ENCODE measurements at regions not wholly inside any gene's neighbourhood (a gene's known extent, or its start where the extent isn't known, plus 50 kb on each side); places are given as distances from the start of the nearest gene placed in this dataset.
"Not testable (repeated sequence)": the region's sequence is repeated elsewhere in the genome, so short reads cannot be mapped to it uniquely, and the experiment has no call there.

GRCh38 chr12:73632661-73633060 is 905.0 kb upstream of the ATXN7L3B start:
- no peak for DNase-seq
- H3K27me3 ChIP-seq (replicated peaks; ENCODE audit: insufficient read depth, low read length), result no peaks in the 10 kb centered on the region
- no peak overlapping the region for H3K4me2 ChIP-seq (ENCODE audit: low read depth, low read length)
- H3K79me2 ChIP-seq (ENCODE audit: low read length), result no peaks in the 10 kb centered on the region
- H3F3A ChIP-seq (ENCODE audit: insufficient read depth, low read length), result no peaks in the 10 kb centered on the region
- no peaks in the 10 kb centered on the region for H3K9me3 ChIP-seq (replicated peaks; ENCODE audit: insufficient read depth, low read length)
- H3K36me3 ChIP-seq (replicated peaks; ENCODE audit: insufficient read depth, low read length), result no peaks in the 10 kb centered on the region
- H2AFZ ChIP-seq (ENCODE audit: low read length), result no peak overlapping the region
- H3K9me2 ChIP-seq (replicated peaks; ENCODE audit: insufficient read depth, low read length), result no peaks in the 10 kb centered on the region
- no peaks in the 10 kb centered on the region for H3K4me1 ChIP-seq (ENCODE audit: low read length)
- no peak overlapping the region for H3K27ac ChIP-seq (ENCODE audit: low read length)
- no peak overlapping the region for H3K4me3 ChIP-seq (ENCODE audit: low read length)
- TF ChIP-seq EZH2 (optimal IDR thresholded peaks at IDR 0.05; ENCODE audit: low read depth, low read length) (no peak), CTCF (IDR thresholded peaks at IDR 0.05; ENCODE audit: low read length) (no peak), EZH2phosphoT487 (IDR thresholded peaks at IDR 0.05; ENCODE audit: low read length) (no peak)
- no peak overlapping the region for H3K9ac ChIP-seq (ENCODE audit: low read length)
- no peaks in the 10 kb centered on the region for H4K20me1 ChIP-seq (ENCODE audit: insufficient read depth, low read length)

GRCh38 chr12:73639397-73639796 is 898.2 kb upstream of the ATXN7L3B start:
- not testable (repeated sequence) for H3F3A ChIP-seq (ENCODE audit: insufficient read depth, low read length); H3K4me3 ChIP-seq (ENCODE audit: low read length); H3K4me2 ChIP-seq (ENCODE audit: low read depth, low read length); H3K9ac ChIP-seq (ENCODE audit: low read length); H3K79me2 ChIP-seq (ENCODE audit: low read length); H3K9me2 ChIP-seq (replicated peaks; ENCODE audit: insufficient read depth, low read length); H3K27ac ChIP-seq (ENCODE audit: low read length); DNase-seq; H3K9me3 ChIP-seq (replicated peaks; ENCODE audit: insufficient read depth, low read length); H3K27me3 ChIP-seq (replicated peaks; ENCODE audit: insufficient read depth, low read length); H4K20me1 ChIP-seq (ENCODE audit: insufficient read depth, low read length); H2AFZ ChIP-seq (ENCODE audit: low read length); H3K36me3 ChIP-seq (replicated peaks; ENCODE audit: insufficient read depth, low read length); H3K4me1 ChIP-seq (ENCODE audit: low read length)

- no peak for DNase-seq
- Histone ChIP-seq H3K4me2 (ENCODE audit: low read depth, low read length) (no peak overlapping the region), H2AFZ (ENCODE audit: low read length) (no peak overlapping the region), H4K20me1 (ENCODE audit: insufficient read depth, low read length) (no peaks in the 10 kb centered on the region), H3K4me3 (ENCODE audit: low read length) (no peak overlapping the region), H3F3A (ENCODE audit: insufficient read depth, low read length) (no peaks in the 10 kb centered on the region; the same call in 1 of the 2 replicates), H3K27ac (ENCODE audit: low read length) (no peak overlapping the region), H3K4me1 (ENCODE audit: low read length) (peaks cover 8% of the 10 kb centered on the region), H3K27me3 (replicated peaks; ENCODE audit: insufficient read depth, low read length) (no peaks in the 10 kb centered on the region), H3K9ac (ENCODE audit: low read length) (no peak overlapping the region), H3K9me2 (replicated peaks; ENCODE audit: insufficient read depth, low read length) (no peaks in the 10 kb centered on the region), H3K36me3 (replicated peaks; ENCODE audit: insufficient read depth, low read length) (no peaks in the 10 kb centered on the region), H3K9me3 (replicated peaks; ENCODE audit: insufficient read depth, low read length) (no peaks in the 10 kb centered on the region), H3K79me2 (ENCODE audit: low read length) (no peaks in the 10 kb centered on the region)
- no peak for TF ChIP-seq CTCF (IDR thresholded peaks at IDR 0.05; ENCODE audit: low read length)
- no peak for TF ChIP-seq EZH2phosphoT487 (IDR thresholded peaks at IDR 0.05; ENCODE audit: low read length)
Observed at GRCh38 chr12:73656375-73656774, 881.3 kb upstream of the ATXN7L3B start.

GRCh38 chr12:73659802-73660201 is 877.8 kb upstream of the ATXN7L3B start:
- Histone ChIP-seq H3K9me2 (replicated peaks; ENCODE audit: insufficient read depth, low read length) (no peaks in the 10 kb centered on the region), H3K79me2 (ENCODE audit: low read length) (no peaks in the 10 kb centered on the region), H3K4me1 (ENCODE audit: low read length) (no peaks in the 10 kb centered on the region), H3K4me3 (ENCODE audit: low read length) (no peak overlapping the region), H3K36me3 (replicated peaks; ENCODE audit: insufficient read depth, low read length) (no peaks in the 10 kb centered on the region), H3K27ac (ENCODE audit: low read length) (no peak overlapping the region), H3F3A (ENCODE audit: insufficient read depth, low read length) (no peaks in the 10 kb centered on the region), H3K9me3 (replicated peaks; ENCODE audit: insufficient read depth, low read length) (no peaks in the 10 kb centered on the region), H4K20me1 (ENCODE audit: insufficient read depth, low read length) (no peaks in the 10 kb centered on the region), H3K9ac (ENCODE audit: low read length) (no peak overlapping the region), H3K27me3 (replicated peaks; ENCODE audit: insufficient read depth, low read length) (no peaks in the 10 kb centered on the region), H3K4me2 (ENCODE audit: low read depth, low read length) (no peak overlapping the region), H2AFZ (ENCODE audit: low read length) (no peak overlapping the region)
- TF ChIP-seq EZH2phosphoT487 (IDR thresholded peaks at IDR 0.05; ENCODE audit: low read length) (no peak), EZH2 (optimal IDR thresholded peaks at IDR 0.05; ENCODE audit: low read depth, low read length) (no peak), CTCF (IDR thresholded peaks at IDR 0.05; ENCODE audit: low read length) (no peak)
- no peak for DNase-seq

Data from MM.1S (cell line).